ENCODE measurements at regions not wholly inside any gene's neighbourhood (a gene's known extent, or its start where the extent isn't known, plus 50 kb on each side); places are given as distances from the start of the nearest gene placed in this dataset.

DNA sequence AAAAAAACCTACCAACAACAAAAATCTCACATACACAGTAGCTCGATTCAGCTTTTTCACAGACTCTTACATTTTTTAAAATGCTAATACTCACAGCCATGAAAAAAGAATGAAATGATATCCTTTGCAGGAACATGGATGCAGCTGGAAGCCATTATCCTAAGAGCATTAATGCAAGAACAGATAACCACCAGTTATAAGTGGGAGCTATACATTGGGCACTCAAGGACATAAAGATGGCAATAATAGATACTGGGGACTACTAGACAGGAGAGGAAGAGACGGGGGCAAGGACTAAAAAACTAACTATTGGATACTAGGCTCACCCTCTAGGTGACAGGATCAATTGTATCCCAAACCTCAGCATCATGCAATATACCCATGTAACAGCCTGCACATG lies 90.3 kb upstream of the CCNH start:
- no peak for DNase-seq

DNA sequence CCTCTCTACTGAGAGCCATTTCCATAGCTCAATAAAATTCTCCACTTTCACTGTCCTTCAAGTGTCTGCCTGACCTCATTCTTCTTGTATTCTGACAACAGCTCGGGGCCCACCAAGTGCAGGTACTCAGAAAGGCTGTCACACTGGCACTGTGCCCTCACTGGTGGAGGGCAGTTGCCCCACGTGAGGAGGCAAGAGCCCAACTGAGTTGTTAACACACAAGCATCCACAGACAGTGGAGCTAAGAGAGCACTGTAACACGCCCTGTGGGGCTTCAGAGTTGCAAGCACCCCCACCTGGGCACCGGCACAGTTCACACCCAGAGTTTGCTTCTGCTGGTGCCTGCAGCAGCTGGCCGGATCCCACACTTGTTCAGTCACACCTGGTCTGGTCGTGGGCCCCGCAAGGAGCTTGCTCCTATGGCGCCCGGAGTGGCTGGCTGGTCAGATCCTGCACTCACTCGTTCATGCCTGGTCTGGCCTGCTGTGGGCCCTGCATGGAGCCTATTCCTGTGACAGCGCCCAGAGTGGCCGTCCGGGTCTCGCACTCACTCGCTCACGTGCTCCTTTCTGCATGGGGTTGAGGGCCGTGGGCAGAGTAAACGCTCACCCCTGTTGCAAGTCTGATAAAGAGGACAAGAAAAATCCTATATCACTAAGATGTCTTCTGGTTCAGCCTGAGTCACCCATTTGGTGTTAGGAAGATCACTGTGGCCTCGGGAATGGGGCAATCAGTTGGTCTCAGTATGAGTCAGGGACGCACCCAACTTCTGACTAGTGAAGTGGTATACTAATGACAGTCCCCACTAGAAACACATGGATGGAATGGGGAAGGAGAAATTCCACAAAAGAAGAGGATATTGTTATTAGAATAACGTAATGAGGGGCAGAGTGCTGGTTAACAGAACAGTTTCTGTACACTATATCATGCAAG lies 87.0 kb upstream of the CCNH start:
- DNase-seq = no peak
